PC-3 (cell line): ENCODE measurements at regions not wholly inside any gene's neighbourhood (a gene's known extent, or its start where the extent isn't known, plus 50 kb on each side); places are given as distances from the start of the nearest gene placed in this dataset.

Source experiments
- ATAC-seq: fragments of 200-7000 bp; cut with Tn5 transposase; 2 replicates; pipeline ENCODE4 v1.9.1; 2020; ENCODE audit warnings: mild to moderate bottlenecking, moderate library complexity
- BruUV-seq: library from RNA; stranded (reverse); fragments of 400-500 nt; replicated peaks from 2 replicates; lab custom pipeline; 2021; lab: Mats Ljungman, UMichigan
- CTCF ChIA-PET: fragments of 300-600 bp; sonication (Branson Sonifier 250); formaldehyde crosslinking; loops from one replicate; lab custom pipeline; 2022; ENCODE audit warnings: antibody characterized with exemption; lab: Charles Lee
- POLR2A ChIA-PET: fragments of 300-600 bp; sonication (Branson Sonifier 250); formaldehyde crosslinking; loops from one replicate; lab custom pipeline; 2022; ENCODE audit warnings: antibody characterized with exemption; ENCODE audit not compliant: unreplicated experiment; lab: Charles Lee
- DNase-seq: peaks from one replicate; pipeline ENCODE4 v3.0.0-alpha.2; 2015
- H2AFZ ChIP-seq: fragments of 300-600 bp; sonication (generic); 2 replicates; pipeline ENCODE4 v1.6.0; 2016; ENCODE audit warnings: antibody characterized with exemption, low read length
- H3F3A ChIP-seq: fragments of 300-600 bp; sonication (generic); one replicate; pipeline ENCODE4 v1.6.0; 2017; ENCODE audit warnings: antibody characterized with exemption, low read length, control low read depth, mild to moderate bottlenecking; ENCODE audit not compliant: unreplicated experiment
- H3K27ac ChIP-seq: fragments of 300-600 bp; sonication (generic); 2 replicates; pipeline ENCODE4 v1.5.1; 2016; ENCODE audit warnings: mild to moderate bottlenecking, low read length
- H3K27me3 ChIP-seq: fragments of 300-600 bp; sonication (generic); 2 replicates; pipeline ENCODE4 v1.6.1; 2016; ENCODE audit warnings: low read length, mixed read lengths
- H3K36me3 ChIP-seq: fragments of 300-600 bp; sonication (generic); 2 replicates; pipeline ENCODE4 v1.6.1; 2016; ENCODE audit warnings: low read depth, mixed run types, low read length, mixed read lengths
- H3K4me1 ChIP-seq: fragments of 300-600 bp; sonication (generic); 2 replicates; pipeline ENCODE4 v1.5.1; 2016; ENCODE audit warnings: low read length; ENCODE audit not compliant: insufficient read depth
- H3K4me2 ChIP-seq: fragments of 300-600 bp; sonication (generic); 2 replicates; pipeline ENCODE4 v1.6.0; 2016; ENCODE audit warnings: low read length
- H3K4me3 ChIP-seq: fragments of 300-600 bp; sonication (generic); 2 replicates; pipeline ENCODE4 v1.5.1; 2016; ENCODE audit warnings: mild to moderate bottlenecking, low read length, mixed read lengths
- H3K79me2 ChIP-seq: fragments of 300-600 bp; sonication (generic); 2 replicates; pipeline ENCODE4 v1.6.1; 2017; ENCODE audit warnings: low read length, mixed read lengths
- H3K9ac ChIP-seq: fragments of 300-600 bp; sonication (generic); 2 replicates; pipeline ENCODE4 v1.6.0; 2016; ENCODE audit warnings: mild to moderate bottlenecking, low read length
- H3K9me2 ChIP-seq: fragments of 300-600 bp; sonication (generic); replicated peaks from 2 replicates; pipeline ENCODE4 v1.6.1; 2016; ENCODE audit warnings: mixed run types, low read length, mixed read lengths
- H3K9me3 ChIP-seq: fragments of 300-600 bp; sonication (generic); 2 replicates; pipeline ENCODE4 v1.6.1; 2016; ENCODE audit warnings: low read length, mixed read lengths
- H4K20me1 ChIP-seq: fragments of 300-600 bp; sonication (generic); 2 replicates; pipeline ENCODE4 v1.6.1; 2016; ENCODE audit warnings: low read length, mixed read lengths
- EZH2 ChIP-seq: fragments of 300-600 bp; sonication (generic); IDR thresholded peaks from one replicate; pipeline ENCODE4 v1.6.1; 2017; ENCODE audit warnings: antibody characterized with exemption, mild to moderate bottlenecking, low read length; ENCODE audit not compliant: unreplicated experiment
- EZH2phosphoT487 ChIP-seq: fragments of 300-600 bp; sonication (generic); IDR thresholded peaks from 2 replicates; pipeline ENCODE4 v1.6.1; 2018; ENCODE audit warnings: mild to moderate bottlenecking, antibody characterized with exemption, low read length, borderline replicate concordance
- intact Hi-C: fragments of 100-400 bp; cut with micrococcal nuclease; formaldehyde crosslinking; loops from 2 replicates; pipeline ENCODE4 v1.9.0; 2023
- TF ChIP-seq, protein P1 (sequence below): fragments of 300-600 bp; sonication (generic); conservative IDR thresholded peaks from 2 replicates; pipeline ENCODE4 v1.5.1; 2017; ENCODE audit warnings: antibody characterized with exemption, low read depth, mild to moderate bottlenecking, low read length

DNA sequence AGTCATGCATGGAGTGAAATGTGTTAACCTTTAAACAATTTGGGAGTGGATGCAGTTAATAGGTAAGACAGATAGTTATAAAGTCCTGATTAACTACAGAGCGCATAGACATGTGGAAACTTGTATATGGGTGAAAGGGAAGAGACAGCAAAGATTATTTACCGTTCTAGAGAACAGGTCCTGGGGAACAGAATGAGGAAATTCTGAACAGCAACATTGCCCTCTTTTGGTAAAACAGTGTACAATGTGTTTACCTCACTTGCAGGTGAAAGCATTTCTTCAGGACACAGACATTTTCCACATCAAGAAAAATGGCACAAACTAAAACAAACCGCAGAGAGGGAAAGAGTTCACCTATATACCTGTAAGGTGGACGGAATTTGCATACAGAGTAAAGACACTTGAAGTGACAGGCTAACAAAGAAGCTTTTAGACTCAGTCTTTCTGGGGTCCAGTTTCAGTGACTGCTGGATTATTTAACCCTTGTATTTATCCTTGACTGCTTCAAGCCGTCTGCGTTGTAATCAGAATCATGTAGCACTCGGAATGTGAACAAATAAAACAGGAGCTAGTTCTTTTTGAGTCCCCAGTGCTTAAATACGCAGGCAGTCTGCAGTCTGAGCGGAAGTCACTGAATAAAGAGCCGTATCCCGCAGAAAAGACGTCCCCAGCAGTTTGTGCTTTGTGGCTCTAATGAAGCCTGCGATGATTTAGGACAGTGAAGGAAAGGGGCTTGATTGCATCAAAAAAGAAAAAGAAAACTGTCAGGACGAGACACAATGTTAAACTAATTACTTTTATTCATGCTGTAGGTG lies 364.8 kb upstream of the GALNT5 start:
- peak overlapping the region; percentile 98 for H3K4me2 ChIP-seq
- POLR2A ChIA-PET: interaction anchor here (0.6 kb wide), 3 partner anchors 338 to 558 kb away, joined by 3 to 7 read pairs (median 3); no protein-coding TSS in a partner anchor

DNA sequence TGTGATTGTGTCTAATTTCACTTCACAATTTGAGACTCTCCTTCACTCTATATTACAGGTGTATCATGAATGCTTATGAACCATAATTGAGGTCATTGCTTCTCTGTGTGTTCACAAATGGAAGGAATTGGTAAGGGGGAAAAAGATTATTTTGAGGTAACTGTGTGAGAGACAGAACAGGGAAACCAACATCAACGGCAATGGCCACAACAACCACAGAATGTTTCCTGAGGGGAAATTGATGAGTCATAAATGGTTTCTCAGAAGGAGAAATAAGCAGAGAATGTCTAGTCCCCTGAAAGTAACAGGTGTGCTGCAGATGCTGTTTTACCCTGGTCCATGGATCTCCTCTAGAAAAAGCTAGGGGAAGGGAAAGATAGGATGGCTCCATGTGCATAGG lies 361.2 kb upstream of the GALNT5 start:
- H3K4me3 ChIP-seq: no peak overlapping the region
- ATAC-seq (no peak), DNase-seq (peak; percentile 88)
- intact Hi-C loops: no loop called here
- no peaks in the 10 kb centered on the region for H3K9me3 ChIP-seq
- H3K9me2 ChIP-seq: no peaks in the 10 kb centered on the region
- no peaks in the 10 kb centered on the region for H3K27me3 ChIP-seq
- H3K79me2 ChIP-seq: no peaks in the 10 kb centered on the region
- H2AFZ ChIP-seq: no peak overlapping the region
- H3K4me2 ChIP-seq: no peak overlapping the region
- H3K36me3 ChIP-seq: no peaks in the 10 kb centered on the region
- H3K27ac ChIP-seq: no peak overlapping the region
- ChIA-PET CTCF (no interaction called here), POLR2A (no interaction called here)
- peaks cover 15% of the 10 kb centered on the region for H3K4me1 ChIP-seq
- H3K9ac ChIP-seq: no peak overlapping the region
- H4K20me1 ChIP-seq: no peaks in the 10 kb centered on the region
- TF ChIP-seq EZH2 (no peak), EZH2phosphoT487 (no peak)
- TF ChIP-seq, protein P1, sequence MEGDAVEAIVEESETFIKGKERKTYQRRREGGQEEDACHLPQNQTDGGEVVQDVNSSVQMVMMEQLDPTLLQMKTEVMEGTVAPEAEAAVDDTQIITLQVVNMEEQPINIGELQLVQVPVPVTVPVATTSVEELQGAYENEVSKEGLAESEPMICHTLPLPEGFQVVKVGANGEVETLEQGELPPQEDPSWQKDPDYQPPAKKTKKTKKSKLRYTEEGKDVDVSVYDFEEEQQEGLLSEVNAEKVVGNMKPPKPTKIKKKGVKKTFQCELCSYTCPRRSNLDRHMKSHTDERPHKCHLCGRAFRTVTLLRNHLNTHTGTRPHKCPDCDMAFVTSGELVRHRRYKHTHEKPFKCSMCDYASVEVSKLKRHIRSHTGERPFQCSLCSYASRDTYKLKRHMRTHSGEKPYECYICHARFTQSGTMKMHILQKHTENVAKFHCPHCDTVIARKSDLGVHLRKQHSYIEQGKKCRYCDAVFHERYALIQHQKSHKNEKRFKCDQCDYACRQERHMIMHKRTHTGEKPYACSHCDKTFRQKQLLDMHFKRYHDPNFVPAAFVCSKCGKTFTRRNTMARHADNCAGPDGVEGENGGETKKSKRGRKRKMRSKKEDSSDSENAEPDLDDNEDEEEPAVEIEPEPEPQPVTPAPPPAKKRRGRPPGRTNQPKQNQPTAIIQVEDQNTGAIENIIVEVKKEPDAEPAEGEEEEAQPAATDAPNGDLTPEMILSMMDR: no peak
- no peaks in the 10 kb centered on the region for H3F3A ChIP-seq
- no TSS peak for BruUV-seq

More for the DNA sequence above, 364.8 kb upstream of the GALNT5 start:
- DNase-seq: peak; percentile 83
- BruUV-seq: TSS peak; percentile 41
- CTCF ChIA-PET: interaction anchor here (0.6 to 0.7 kb wide), 2 partner anchors 164 to 552 kb away, joined by 3 to 8 read pairs; no protein-coding TSS in a partner anchor
- no peaks in the 10 kb centered on the region for H3K36me3 ChIP-seq
- no peaks in the 10 kb centered on the region for H4K20me1 ChIP-seq
- H3K9me2 ChIP-seq: no peaks in the 10 kb centered on the region
- H3K27ac ChIP-seq: peak overlapping the region; percentile 28
- peak; percentile 88 for ATAC-seq
- intact Hi-C loops: loop anchor here (1.0 to 5.0 kb wide), 14 partner anchors 42 to 1520 kb away; partner anchors contain the start of gene GPD2
- H3K79me2 ChIP-seq: no peaks in the 10 kb centered on the region
- H3K9ac ChIP-seq: peak overlapping the region; percentile 39
- peak overlapping the region; percentile 76 for H3K4me3 ChIP-seq
- no peak for TF ChIP-seq EZH2
- TF ChIP-seq, protein P1: peak; percentile 76
- no peaks in the 10 kb centered on the region for H3K9me3 ChIP-seq
- no peaks in the 10 kb centered on the region for H3K27me3 ChIP-seq
- no peaks in the 10 kb centered on the region for H3F3A ChIP-seq
- peak overlapping the region; percentile 99 for H2AFZ ChIP-seq
- peaks cover 15% of the 10 kb centered on the region for H3K4me1 ChIP-seq

DNA sequence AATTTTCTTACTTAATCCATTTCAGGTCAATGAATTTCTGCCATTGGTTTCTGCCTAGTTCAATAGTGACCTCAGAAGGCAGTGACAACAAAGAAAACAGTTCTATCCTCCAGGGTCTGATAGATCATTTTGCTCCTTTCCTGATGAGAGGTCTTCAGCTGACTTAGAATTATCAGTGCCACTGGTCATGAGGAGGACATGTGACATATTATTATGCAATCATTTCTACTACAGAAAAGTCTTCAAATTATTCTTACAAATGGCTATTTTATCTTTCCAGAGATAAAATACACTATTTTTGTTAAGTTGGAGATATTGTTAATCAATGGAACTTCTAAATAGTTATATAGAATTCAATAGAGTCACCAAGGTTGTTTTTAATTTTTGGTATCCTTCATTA lies 360.0 kb upstream of the GALNT5 start:
- Histone ChIP-seq H3K9me3 (no peaks in the 10 kb centered on the region), H3K4me3 (no peak overlapping the region), H2AFZ (no peak overlapping the region), H3F3A (no peaks in the 10 kb centered on the region), H3K36me3 (no peaks in the 10 kb centered on the region), H3K27me3 (no peaks in the 10 kb centered on the region), H3K9me2 (no peaks in the 10 kb centered on the region), H3K79me2 (no peaks in the 10 kb centered on the region), H4K20me1 (no peaks in the 10 kb centered on the region), H3K4me2 (no peak overlapping the region), H3K4me1 (peaks cover 23% of the 10 kb centered on the region), H3K27ac (no peak overlapping the region), H3K9ac (no peak overlapping the region)
- intact Hi-C loops: no loop called here
- ChIA-PET POLR2A (no interaction called here), CTCF (no interaction called here)
- BruUV-seq: no TSS peak
- no peak for ATAC-seq
- DNase-seq: no peak
- TF ChIP-seq, protein P1: no peak
- no peak for TF ChIP-seq EZH2
- TF ChIP-seq EZH2phosphoT487: no peak
